RKO (cell line): ENCODE measurements at regions not wholly inside any gene's neighbourhood (a gene's known extent, or its start where the extent isn't known, plus 50 kb on each side); places are given as distances from the start of the nearest gene placed in this dataset.
"Not testable (repeated sequence)": the region's sequence is repeated elsewhere in the genome, so short reads cannot be mapped to it uniquely, and the experiment has no call there.

Source experiments
- DNase-seq: peaks from one replicate; pipeline ENCODE4 v3.0.0-alpha.2; 2016; ENCODE audit warnings: low spot score

- DNase-seq, result no peak
Observed at GRCh38 chr10:10722422-10722821, 295.2 kb upstream of the CELF2 start.

DNA sequence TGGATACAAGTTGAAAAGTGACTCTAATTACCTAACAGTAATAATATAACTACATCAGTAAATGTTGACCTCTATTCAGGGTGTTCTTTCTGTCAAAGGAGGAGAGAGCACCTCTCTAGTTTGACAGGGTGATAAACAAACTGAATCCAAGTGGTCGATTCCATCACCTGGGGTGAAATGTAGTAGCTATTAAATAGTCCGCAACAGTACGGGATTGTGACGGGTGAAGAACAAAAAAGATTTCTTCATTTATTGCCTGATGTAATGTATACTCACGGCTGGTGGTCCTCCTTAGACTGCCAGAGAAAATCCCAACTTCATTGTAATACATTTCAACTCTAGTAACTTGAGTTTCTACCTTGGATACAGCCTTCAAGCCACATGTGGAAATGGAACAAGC, 292.5 kb upstream of the CELF2 start:
- DNase-seq, result no peak

DNA sequence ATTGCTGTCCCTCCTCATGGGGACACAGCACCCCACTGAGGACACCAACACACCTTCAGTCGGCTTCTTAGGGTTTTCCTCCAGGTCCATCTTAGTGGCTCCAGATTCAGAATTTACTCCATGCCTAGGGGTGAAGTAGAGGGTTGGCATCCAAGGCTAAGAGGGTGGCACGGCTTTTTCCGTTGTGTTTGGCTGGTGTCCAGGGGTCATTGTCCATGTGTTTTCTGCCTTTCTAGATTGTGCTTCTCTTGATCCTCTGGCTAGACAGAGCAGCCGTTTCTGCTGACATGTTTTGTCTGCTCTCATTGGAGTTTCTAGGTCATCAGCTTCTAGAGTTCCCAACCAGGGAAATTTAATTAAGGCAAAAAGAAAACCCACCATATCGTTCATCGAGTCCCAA, 291.6 kb upstream of the CELF2 start:
- DNase-seq, result no peak

- DNase-seq, result not testable (repeated sequence)
Observed at GRCh38 chr10:10727411-10727810, 290.3 kb upstream of the CELF2 start.

DNA sequence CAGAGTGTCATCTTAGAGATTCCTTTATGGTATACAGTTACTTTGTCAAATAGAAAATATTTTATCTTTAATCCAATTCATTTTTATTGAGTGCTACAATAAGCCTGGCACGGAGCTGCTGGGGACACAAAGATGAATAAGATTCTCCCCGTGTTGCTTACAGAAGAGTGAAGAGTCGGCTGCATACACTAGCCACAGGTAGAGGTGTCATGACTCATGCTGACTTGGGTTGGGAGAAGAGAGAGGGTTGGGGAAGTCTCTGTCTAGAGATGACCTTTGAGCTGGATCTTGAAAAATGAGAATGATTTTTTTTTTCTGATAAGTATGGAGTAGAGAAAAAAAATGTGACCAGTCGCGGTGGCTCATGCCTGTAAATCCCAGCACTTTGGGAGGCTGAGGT, 289.9 kb upstream of the CELF2 start:
- DNase-seq, result no peak

GRCh38 chr10:10730471-10731043, 287.1 kb upstream of the CELF2 start:
- no peak for DNase-seq

- no peak for DNase-seq
Observed at GRCh38 chr10:10731366-10731765, 286.3 kb upstream of the CELF2 start.

DNA sequence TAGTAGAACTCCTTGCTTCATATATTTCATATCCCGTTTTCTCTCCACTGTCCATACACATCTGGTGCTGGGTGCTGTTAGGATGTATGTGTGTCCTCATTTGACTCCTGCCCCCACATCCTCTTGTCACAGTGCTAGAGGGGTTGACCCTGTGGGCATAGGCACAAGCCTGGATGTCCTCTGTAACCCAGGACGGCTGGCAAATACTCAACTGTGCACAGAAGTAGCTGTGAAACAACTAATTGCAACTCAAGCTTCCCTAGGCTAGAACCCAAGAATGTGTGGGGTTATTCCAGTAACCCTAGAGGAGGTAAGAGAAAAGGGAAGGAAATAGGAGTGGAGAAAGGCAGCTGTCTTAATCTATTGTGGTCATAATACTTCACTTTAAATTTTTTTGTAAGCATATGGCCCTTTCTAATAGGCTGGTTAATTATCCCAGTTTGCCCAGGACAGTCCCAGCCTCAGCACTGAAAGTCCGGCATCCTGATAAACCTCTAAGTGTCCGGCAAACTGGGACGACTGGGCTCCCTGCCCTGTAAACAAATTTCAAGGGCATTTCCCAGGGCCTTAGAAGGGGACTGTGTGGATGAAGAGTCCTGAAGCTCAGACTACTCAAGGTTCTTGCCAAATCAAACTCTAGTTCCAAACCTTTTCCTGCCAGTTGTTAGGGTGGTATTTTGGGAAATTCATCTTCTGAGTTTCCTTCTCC, 283.2 kb upstream of the CELF2 start:
- no peak for DNase-seq

DNA sequence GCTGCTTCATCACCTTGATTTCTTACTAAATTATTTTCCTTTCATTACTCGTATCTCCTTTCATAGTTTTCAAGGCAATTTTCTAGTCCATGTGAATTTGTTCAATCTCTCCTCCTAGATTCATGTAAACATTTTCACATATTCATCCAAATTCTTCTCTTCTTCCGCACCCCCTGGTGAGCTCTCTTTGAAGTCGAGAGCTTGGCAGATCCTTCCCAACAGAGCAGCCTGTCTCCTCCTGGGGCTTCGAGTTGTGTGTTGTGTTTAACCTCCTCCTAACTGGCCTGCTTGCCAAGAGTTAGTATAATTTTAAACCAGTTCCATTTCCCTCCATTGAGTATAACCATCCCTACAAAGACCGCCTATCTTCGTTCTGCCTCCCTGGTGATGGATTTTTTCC, 272.4 kb upstream of the CELF2 start:
- no peak for DNase-seq

- no peak for DNase-seq
Observed at GRCh38 chr10:10755490-10755889, 262.2 kb upstream of the CELF2 start.

DNA sequence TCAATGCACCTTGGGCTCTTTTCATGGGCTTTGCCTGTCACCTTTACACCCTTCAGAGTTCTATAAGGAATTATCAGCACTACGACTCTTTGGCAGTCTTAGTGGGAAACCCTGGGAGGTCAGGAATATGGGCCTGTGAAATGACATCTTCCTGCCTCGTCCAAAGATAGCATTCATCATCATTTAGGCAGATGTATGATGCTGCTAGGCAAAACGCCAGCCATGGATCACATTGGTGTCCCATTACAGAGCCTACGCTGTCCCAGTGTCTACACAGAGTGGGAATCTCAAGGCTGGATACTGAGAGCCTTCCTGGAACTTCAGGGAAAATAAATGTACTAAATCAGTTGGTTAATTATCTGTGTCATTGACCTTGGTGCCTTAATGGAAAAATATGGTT, 259.4 kb upstream of the CELF2 start:
- no peak for DNase-seq

DNA sequence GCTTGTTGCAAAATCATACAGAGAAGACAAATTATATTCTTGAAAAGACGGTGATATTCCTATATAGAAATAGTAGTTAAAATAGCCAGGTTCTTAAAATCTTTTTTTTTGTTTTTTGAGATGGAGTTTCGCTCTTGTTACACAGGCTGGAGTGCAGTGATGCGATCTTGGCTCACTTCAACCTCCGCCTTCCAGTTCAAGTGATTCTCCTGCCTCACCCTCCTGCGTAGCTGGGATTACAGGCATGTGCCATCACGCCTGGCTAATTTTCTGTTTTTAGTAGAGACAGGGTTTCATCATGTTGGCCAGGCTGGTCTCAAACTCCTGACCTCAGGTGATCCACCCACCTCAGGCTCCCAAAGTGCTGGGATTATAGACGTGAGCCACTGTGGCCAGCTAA, 257.9 kb upstream of the CELF2 start:
- not testable (repeated sequence) for DNase-seq

GRCh38 chr10:10765017-10765416, 252.7 kb upstream of the CELF2 start:
- DNase-seq, result no peak

DNA sequence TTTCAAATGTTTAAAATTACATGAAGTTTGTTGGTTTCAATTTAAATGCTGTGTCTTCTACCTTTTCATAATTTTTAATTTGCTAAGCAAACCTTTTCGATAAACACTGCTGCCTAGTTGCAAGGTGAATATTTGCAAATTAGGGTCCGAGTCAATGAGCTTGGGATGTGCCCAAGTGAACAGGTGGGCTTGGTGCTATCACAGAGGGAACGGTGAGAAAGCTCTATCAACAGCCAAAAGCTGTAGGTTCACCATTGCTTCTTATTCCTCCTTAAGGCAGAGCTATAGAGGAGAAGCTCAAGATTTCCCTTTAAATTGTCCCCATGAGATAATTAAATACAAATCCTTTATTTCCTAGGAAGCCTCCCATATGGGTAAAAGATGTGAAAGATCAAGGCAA, 245.3 kb upstream of the CELF2 start:
- no peak for DNase-seq

DNA sequence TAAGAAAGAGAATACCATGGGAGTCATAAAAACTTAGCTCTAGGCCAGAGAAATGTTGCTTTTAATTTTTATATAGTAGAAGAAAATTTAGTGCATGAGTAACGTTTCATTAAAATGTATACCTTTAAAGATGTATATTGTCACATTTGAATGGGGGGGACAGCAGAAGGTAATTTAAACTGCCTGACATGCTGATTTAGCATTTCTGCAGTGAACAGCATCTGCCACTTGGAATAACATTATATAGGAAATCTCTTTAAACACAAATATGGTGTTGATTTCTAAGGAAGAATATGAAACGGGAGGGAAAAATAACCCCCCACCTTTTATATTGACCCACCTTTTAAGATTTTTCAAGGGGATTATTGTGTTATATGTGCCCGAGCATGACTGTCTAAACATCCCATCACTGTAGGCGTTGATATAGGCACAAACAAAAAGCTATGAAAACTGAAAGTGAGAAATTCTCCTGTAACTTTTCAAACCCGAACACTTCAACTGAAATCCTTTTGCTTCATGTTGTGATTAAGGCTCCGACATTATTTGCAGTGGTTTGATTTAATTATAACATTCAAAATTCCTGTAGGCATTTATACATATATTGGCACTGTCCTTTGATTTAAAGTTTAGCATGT, 244.7 kb upstream of the CELF2 start:
- DNase-seq, result no peak

- no peak for DNase-seq
Observed at GRCh38 chr10:10774416-10774815, 243.3 kb upstream of the CELF2 start.

DNA sequence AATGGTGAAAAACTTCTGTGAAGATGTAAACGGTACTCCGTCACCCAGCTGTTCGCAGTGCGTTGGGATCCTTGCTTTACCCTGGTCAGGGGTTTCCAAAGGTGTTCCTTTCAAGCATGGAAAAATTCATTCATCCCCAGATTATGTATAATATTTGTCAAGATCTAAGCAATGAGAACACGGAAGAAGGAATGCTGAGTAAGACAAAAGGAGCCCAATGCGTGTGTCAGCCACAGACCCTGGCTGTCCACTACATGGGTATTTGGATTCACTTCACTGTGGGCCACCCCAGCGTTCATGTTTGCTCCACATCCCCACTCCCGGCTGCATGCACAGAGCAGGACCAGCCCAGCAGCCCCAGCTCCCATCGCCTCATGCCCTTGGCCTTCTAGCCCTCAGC, 241.3 kb upstream of the CELF2 start:
- no peak for DNase-seq

DNA sequence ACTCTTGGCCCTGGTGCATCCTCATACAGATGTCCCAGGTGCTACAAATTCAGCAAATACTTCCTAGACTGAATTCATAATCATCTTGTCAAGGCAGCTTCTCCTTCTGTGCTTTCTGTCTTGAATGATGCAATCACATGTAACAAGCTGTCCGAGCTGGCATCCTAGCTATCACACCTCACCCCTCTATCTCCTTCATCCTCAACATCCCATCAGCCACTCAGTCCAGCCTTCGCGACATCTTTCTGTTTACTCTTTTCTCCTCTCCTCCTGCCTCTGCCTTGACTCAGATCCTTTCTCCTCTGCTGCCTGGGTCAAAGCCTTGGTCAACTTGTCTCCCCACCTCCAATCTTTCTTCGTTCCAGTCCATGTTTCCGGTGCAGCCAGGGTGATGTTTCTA, 240.4 kb upstream of the CELF2 start:
- no peak for DNase-seq

GRCh38 chr10:10777723-10778122, 239.9 kb upstream of the CELF2 start:
- no peak for DNase-seq

DNA sequence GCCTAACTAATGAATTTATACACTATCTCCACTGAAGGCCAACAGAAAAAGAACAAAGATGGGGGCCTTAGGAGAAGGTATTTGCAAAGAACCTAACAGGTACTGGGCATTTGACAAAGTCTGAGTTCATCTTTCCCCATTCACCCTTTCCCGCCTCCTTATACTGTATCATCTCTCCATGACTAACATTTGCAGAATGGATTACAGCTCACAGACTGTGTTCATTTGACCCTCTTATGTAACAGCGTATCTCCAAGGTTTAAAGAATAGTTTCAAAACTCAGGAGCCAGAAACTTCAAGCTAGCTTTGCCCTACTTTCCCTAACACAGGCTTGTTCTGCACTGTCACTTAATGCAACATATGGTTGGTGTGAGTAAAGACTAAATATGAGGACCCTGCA, 238.7 kb upstream of the CELF2 start:
- no peak for DNase-seq

GRCh38 chr10:10779511-10779910, 238.2 kb upstream of the CELF2 start:
- DNase-seq, result no peak

GRCh38 chr10:10780746-10781145, 236.9 kb upstream of the CELF2 start:
- no peak for DNase-seq

DNA sequence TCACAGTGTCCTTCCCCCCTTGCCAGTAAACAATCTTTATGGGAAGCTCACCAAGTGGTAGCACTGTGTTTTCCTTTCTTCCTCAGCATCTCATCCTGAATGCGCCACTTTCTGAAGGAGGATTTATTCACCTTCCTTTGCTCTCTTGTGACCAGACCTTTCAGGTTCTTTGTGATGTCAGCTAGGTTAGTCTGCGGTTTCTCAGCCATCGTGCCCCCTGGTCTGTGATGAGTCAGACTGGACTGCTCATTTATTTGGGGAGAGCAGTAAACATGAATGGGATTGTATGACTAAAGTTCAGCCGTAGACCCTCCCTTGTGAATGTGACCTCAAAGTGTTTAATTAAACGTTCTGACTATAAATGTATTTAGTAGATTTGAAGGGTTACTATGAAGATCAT, 235.1 kb upstream of the CELF2 start:
- DNase-seq, result no peak

- DNase-seq, result peak; percentile 61
Observed at GRCh38 chr10:10785627-10786026, 232.0 kb upstream of the CELF2 start.
